GM12865 (cell line): ENCODE measurements at regions not wholly inside any gene's neighbourhood (a gene's known extent, or its start where the extent isn't known, plus 50 kb on each side); places are given as distances from the start of the nearest gene placed in this dataset.

Experiments
- DNase-seq: peaks from one replicate; pipeline ENCODE4 v3.0.0; 2010; ENCODE audit warnings: low read depth
- H3K4me3 ChIP-seq: 2 replicates; pipeline ENCODE4 v1.5.1; 2011; ENCODE audit warnings: mild to moderate bottlenecking, low read depth, low read length, control low read depth
- CTCF ChIP-seq: IDR thresholded peaks from 2 replicates; pipeline ENCODE4 v1.5.1; 2011; ENCODE audit warnings: low read length, control low read depth, low read depth, inconsistent platforms; ENCODE audit not compliant: insufficient read depth; ENCODE audit errors: missing control alignments

GRCh38 chr1:36709869-36710481 is 227.3 kb upstream of the CSF3R start:
- H3K4me3 ChIP-seq, result no peak overlapping the region
- TF ChIP-seq CTCF, result no peak
- DNase-seq, result no peak

- DNase-seq, result no peak
- no peak overlapping the region for H3K4me3 ChIP-seq
- no peak for TF ChIP-seq CTCF
These were observed 225.9 kb upstream of the CSF3R start for GRCh38 chr1:36708587-36708986.

GRCh38 chr1:36707221-36707620 is 224.5 kb upstream of the CSF3R start:
- DNase-seq, result no peak
- H3K4me3 ChIP-seq, result no peak overlapping the region
- TF ChIP-seq CTCF, result no peak

- H3K4me3 ChIP-seq, result no peak overlapping the region
- no peak for TF ChIP-seq CTCF
These were observed 223.7 kb upstream of the CSF3R start for GRCh38 chr1:36706416-36706815.

GRCh38 chr1:36705629-36706028 is 222.9 kb upstream of the CSF3R start:
- no peak for DNase-seq
- no peak overlapping the region for H3K4me3 ChIP-seq
- no peak for TF ChIP-seq CTCF

More at GRCh38 chr1:36706416-36706815, 223.7 kb upstream of the CSF3R start:
- no peak for DNase-seq

GRCh38 chr1:36703526-36704208 is 221.0 kb upstream of the CSF3R start:
- peak; percentile 73 for DNase-seq
- no peak overlapping the region for H3K4me3 ChIP-seq
- TF ChIP-seq CTCF, result peak; percentile 96
